Activated naive CD4-positive, alpha-beta T cell treated with anti-CD3 and anti-CD28 coated beads, Interleukin-2, amount 50 U/mL, for 24 hours (primary cell): ENCODE measurements at regions not wholly inside any gene's neighbourhood (a gene's known extent, or its start where the extent isn't known, plus 50 kb on each side); places are given as distances from the start of the nearest gene placed in this dataset.

Source experiments
- H3K27ac Mint-ChIP-seq: one replicate; pipeline ENCODE4 v1.8.0; 2021; ENCODE audit warnings: mild to moderate bottlenecking, mixed read lengths
- H3K27me3 Mint-ChIP-seq: one replicate; pipeline ENCODE4 v1.8.0; 2021; ENCODE audit warnings: mixed read lengths
- H3K36me3 Mint-ChIP-seq: one replicate; pipeline ENCODE4 v1.8.0; 2021; ENCODE audit warnings: mixed read lengths
- H3K4me1 Mint-ChIP-seq: one replicate; pipeline ENCODE4 v1.8.0; 2021; ENCODE audit warnings: mixed read lengths
- H3K4me3 Mint-ChIP-seq: one replicate; pipeline ENCODE4 v1.8.0; 2021; ENCODE audit warnings: mild to moderate bottlenecking, mixed read lengths
- H3K9me3 Mint-ChIP-seq: one replicate; pipeline ENCODE4 v1.8.0; 2021; ENCODE audit warnings: mixed read lengths

- no peaks in the 10 kb centered on the region for H3K4me1 Mint-ChIP-seq
- no peak overlapping the region for H3K4me3 Mint-ChIP-seq
- peaks cover 6% of the 10 kb centered on the region for H3K27me3 Mint-ChIP-seq
- H3K9me3 Mint-ChIP-seq: no peaks in the 10 kb centered on the region
- no peaks in the 10 kb centered on the region for H3K36me3 Mint-ChIP-seq
- H3K27ac Mint-ChIP-seq: no peak overlapping the region
Measured at GRCh38 chr5:39521098-39521860, 96.5 kb upstream of the DAB2 start.

GRCh38 chr5:39520232-39520572 is 95.4 kb upstream of the DAB2 start:
- Mint-ChIP-seq H3K36me3 (no peaks in the 10 kb centered on the region), H3K4me3 (no peak overlapping the region), H3K27me3 (peaks cover 3% of the 10 kb centered on the region), H3K27ac (no peak overlapping the region), H3K9me3 (no peaks in the 10 kb centered on the region), H3K4me1 (no peaks in the 10 kb centered on the region)

GRCh38 chr5:39519566-39520231 is 94.9 kb upstream of the DAB2 start:
- H3K36me3 Mint-ChIP-seq: no peaks in the 10 kb centered on the region
- no peak overlapping the region for H3K4me3 Mint-ChIP-seq
- H3K9me3 Mint-ChIP-seq: no peaks in the 10 kb centered on the region
- peaks cover 3% of the 10 kb centered on the region for H3K27me3 Mint-ChIP-seq
- H3K27ac Mint-ChIP-seq: no peak overlapping the region
- H3K4me1 Mint-ChIP-seq: no peaks in the 10 kb centered on the region

GRCh38 chr5:39519079-39519478 is 94.3 kb upstream of the DAB2 start:
- peaks cover 2% of the 10 kb centered on the region for H3K27me3 Mint-ChIP-seq
- no peak overlapping the region for H3K27ac Mint-ChIP-seq
- no peak overlapping the region for H3K4me3 Mint-ChIP-seq
- no peaks in the 10 kb centered on the region for H3K9me3 Mint-ChIP-seq
- no peaks in the 10 kb centered on the region for H3K4me1 Mint-ChIP-seq
- no peaks in the 10 kb centered on the region for H3K36me3 Mint-ChIP-seq

GRCh38 chr5:39518516-39518915 is 93.7 kb upstream of the DAB2 start:
- Mint-ChIP-seq H3K36me3 (no peaks in the 10 kb centered on the region), H3K4me1 (no peaks in the 10 kb centered on the region), H3K27me3 (peaks cover 2% of the 10 kb centered on the region), H3K4me3 (no peak overlapping the region), H3K27ac (no peak overlapping the region), H3K9me3 (no peaks in the 10 kb centered on the region)

GRCh38 chr5:39517800-39518199 is 93.0 kb upstream of the DAB2 start:
- Mint-ChIP-seq H3K9me3 (no peaks in the 10 kb centered on the region), H3K27me3 (peaks cover 2% of the 10 kb centered on the region), H3K36me3 (no peaks in the 10 kb centered on the region), H3K4me1 (no peaks in the 10 kb centered on the region), H3K4me3 (no peak overlapping the region), H3K27ac (no peak overlapping the region)

- H3K9me3 Mint-ChIP-seq: no peaks in the 10 kb centered on the region
- H3K27ac Mint-ChIP-seq: no peak overlapping the region
- H3K27me3 Mint-ChIP-seq: peaks cover 2% of the 10 kb centered on the region
- H3K4me3 Mint-ChIP-seq: no peak overlapping the region
- H3K4me1 Mint-ChIP-seq: no peaks in the 10 kb centered on the region
- no peaks in the 10 kb centered on the region for H3K36me3 Mint-ChIP-seq
Measured at GRCh38 chr5:39515881-39516280, 91.1 kb upstream of the DAB2 start.

- Mint-ChIP-seq H3K4me3 (no peak overlapping the region), H3K36me3 (no peaks in the 10 kb centered on the region), H3K27ac (no peak overlapping the region), H3K4me1 (no peaks in the 10 kb centered on the region), H3K9me3 (no peaks in the 10 kb centered on the region), H3K27me3 (no peaks in the 10 kb centered on the region)
Measured at GRCh38 chr5:39513236-39513635, 88.5 kb upstream of the DAB2 start.

- no peaks in the 10 kb centered on the region for H3K36me3 Mint-ChIP-seq
- no peaks in the 10 kb centered on the region for H3K27me3 Mint-ChIP-seq
- H3K9me3 Mint-ChIP-seq: no peaks in the 10 kb centered on the region
- H3K27ac Mint-ChIP-seq: no peak overlapping the region
- H3K4me1 Mint-ChIP-seq: no peaks in the 10 kb centered on the region
- no peak overlapping the region for H3K4me3 Mint-ChIP-seq
Measured at GRCh38 chr5:39506211-39506610, 81.4 kb upstream of the DAB2 start.

GRCh38 chr5:39505791-39506190 is 81.0 kb upstream of the DAB2 start:
- Mint-ChIP-seq H3K36me3 (no peaks in the 10 kb centered on the region), H3K4me3 (no peak overlapping the region), H3K9me3 (no peaks in the 10 kb centered on the region), H3K4me1 (no peaks in the 10 kb centered on the region), H3K27ac (no peak overlapping the region), H3K27me3 (no peaks in the 10 kb centered on the region)

- no peak overlapping the region for H3K4me3 Mint-ChIP-seq
- no peaks in the 10 kb centered on the region for H3K9me3 Mint-ChIP-seq
- H3K27ac Mint-ChIP-seq: no peak overlapping the region
- peaks cover under 1% of the 10 kb centered on the region for H3K27me3 Mint-ChIP-seq
- H3K36me3 Mint-ChIP-seq: no peaks in the 10 kb centered on the region
- H3K4me1 Mint-ChIP-seq: no peaks in the 10 kb centered on the region
Measured at GRCh38 chr5:39505363-39505762, 80.6 kb upstream of the DAB2 start.

GRCh38 chr5:39503155-39503554 is 78.4 kb upstream of the DAB2 start:
- H3K27ac Mint-ChIP-seq: no peak overlapping the region
- H3K4me1 Mint-ChIP-seq: no peaks in the 10 kb centered on the region
- no peak overlapping the region for H3K4me3 Mint-ChIP-seq
- no peaks in the 10 kb centered on the region for H3K9me3 Mint-ChIP-seq
- no peaks in the 10 kb centered on the region for H3K36me3 Mint-ChIP-seq
- peaks cover 3% of the 10 kb centered on the region for H3K27me3 Mint-ChIP-seq

GRCh38 chr5:39502704-39503103 is 77.9 kb upstream of the DAB2 start:
- H3K36me3 Mint-ChIP-seq: no peaks in the 10 kb centered on the region
- H3K27me3 Mint-ChIP-seq: peaks cover 6% of the 10 kb centered on the region
- no peak overlapping the region for H3K27ac Mint-ChIP-seq
- no peak overlapping the region for H3K4me3 Mint-ChIP-seq
- no peaks in the 10 kb centered on the region for H3K4me1 Mint-ChIP-seq
- H3K9me3 Mint-ChIP-seq: no peaks in the 10 kb centered on the region

GRCh38 chr5:39501397-39501796 is 76.6 kb upstream of the DAB2 start:
- Mint-ChIP-seq H3K27me3 (peaks cover 6% of the 10 kb centered on the region), H3K9me3 (no peaks in the 10 kb centered on the region), H3K4me1 (no peaks in the 10 kb centered on the region), H3K36me3 (no peaks in the 10 kb centered on the region), H3K4me3 (no peak overlapping the region), H3K27ac (no peak overlapping the region)

GRCh38 chr5:39500551-39501175 is 75.9 kb upstream of the DAB2 start:
- H3K4me3 Mint-ChIP-seq: no peak overlapping the region
- H3K27ac Mint-ChIP-seq: no peak overlapping the region
- H3K27me3 Mint-ChIP-seq: peaks cover 6% of the 10 kb centered on the region
- H3K4me1 Mint-ChIP-seq: no peaks in the 10 kb centered on the region
- no peaks in the 10 kb centered on the region for H3K9me3 Mint-ChIP-seq
- H3K36me3 Mint-ChIP-seq: no peaks in the 10 kb centered on the region

GRCh38 chr5:39498278-39498952 is 73.6 kb upstream of the DAB2 start:
- Mint-ChIP-seq H3K27me3 (peaks cover 7% of the 10 kb centered on the region), H3K4me3 (no peak overlapping the region), H3K27ac (no peak overlapping the region), H3K9me3 (no peaks in the 10 kb centered on the region), H3K4me1 (no peaks in the 10 kb centered on the region), H3K36me3 (no peaks in the 10 kb centered on the region)
